Tibial nerve (tissue), 4 donors: ENCODE measurements at regions not wholly inside any gene's neighbourhood (a gene's known extent, or its start where the extent isn't known, plus 50 kb on each side); places are given as distances from the start of the nearest gene placed in this dataset.

Source experiments
- DNase-seq, 2 donors: peaks; one replicate each; pipeline ENCODE4 v3.0.0-alpha.2; 2019; ENCODE audit warnings: low spot score in 2 of 2
- H3K27ac ChIP-seq, 4 donors: fragments of 200-600 bp; sonication (generic) in 3 of 4; one replicate each; pipeline ENCODE4 v1.5.1; 2017 to 2019; ENCODE audit warnings: mild to moderate bottlenecking in 1 of 4
- H3K27me3 ChIP-seq, 2 donors: fragments of 200-600 bp; sonication (generic) in 1 of 2; one replicate each; pipeline versions ENCODE4 v1.5.1 to v1.6.0; 2017 to 2019
- H3K36me3 ChIP-seq, 3 donors: fragments of 200-600 bp; sonication (generic); one replicate each; pipeline ENCODE4 v1.5.1; 2018 to 2019
- H3K4me1 ChIP-seq, 4 donors: fragments of 200-600 bp; sonication (generic) in 3 of 4; one replicate each; pipeline ENCODE4 v1.5.1; 2017 to 2019
- H3K4me3 ChIP-seq, 4 donors: fragments of 200-600 bp; sonication (generic) in 3 of 4; one replicate each; pipeline ENCODE4 v1.5.1; 2017 to 2019; ENCODE audit warnings: mild to moderate bottlenecking in 1 of 4, moderate library complexity in 1 of 4
- H3K9me3 ChIP-seq, 4 donors: fragments of 200-600 bp; sonication (generic) in 3 of 4; one replicate each; pipeline ENCODE4 v1.5.1; 2017 to 2019
- CTCF ChIP-seq, 5 experiments: fragments of 200-600 bp in 3 of 5; fragments of 450-650 bp in 2 of 5; sonication (generic) in 3 of 5; IDR thresholded peaks; one replicate each; pipeline ENCODE4 v1.5.1; 2016 to 2019; ENCODE audit warnings: antibody characterized with exemption in 5 of 5, mild to moderate bottlenecking in 3 of 5, moderate library complexity in 2 of 5
- EP300 ChIP-seq, 2 donors: sonication (generic); formaldehyde crosslinking; IDR thresholded peaks; one replicate each; pipeline ENCODE4 v1.6.1; 2017; ENCODE audit warnings: antibody characterized with exemption in 2 of 2, mild to moderate bottlenecking in 1 of 2
- POLR2A ChIP-seq, 2 donors: fragments of 450-650 bp; IDR thresholded peaks; one replicate each; pipeline ENCODE4 v1.6.1; 2017; ENCODE audit warnings: antibody characterized with exemption in 2 of 2, mild to moderate bottlenecking in 2 of 2, moderate library complexity in 2 of 2
- WGBS, 2 donors: methylation state at CpG; one replicate each; pipeline ENCODE4 v1.1.5; 2018; 5-methylcytosine and 5-hydroxymethylcytosine counted together

GRCh38 chr7:106423111-106423510 lies 138.3 kb upstream of the NAMPT start:
- WGBS, 2 donors = 80 to 82% methylated on average over 5 of the region's 5 CpGs
- H3K4me3 ChIP-seq = no peak overlapping the region
- DNase-seq = no peak
- H3K4me1 ChIP-seq = peaks cover 0 to 76% (median 40%) of the 10 kb centered on the region in 4 donors
- H3K36me3 ChIP-seq = no peaks in the 10 kb centered on the region
- no peaks in the 10 kb centered on the region for H3K9me3 ChIP-seq
- TF ChIP-seq EP300 (IDR thresholded peaks at IDR 0.05) = no peak
- no peak for TF ChIP-seq CTCF (IDR thresholded peaks at IDR 0.05)
- no peak for TF ChIP-seq POLR2A (IDR thresholded peaks at IDR 0.05)
- H3K27ac ChIP-seq = peak overlapping the region in 2 of 4 donors; percentile 31 to 82
- no peaks in the 10 kb centered on the region for H3K27me3 ChIP-seq

GRCh38 chr7:106421181-106421762 lies 136.5 kb upstream of the NAMPT start:
- no peak overlapping the region for H3K4me3 ChIP-seq
- H3K36me3 ChIP-seq = no peaks in the 10 kb centered on the region
- WGBS, 2 donors = 29 to 43% methylated on average over 6 of the region's 6 CpGs
- H3K27ac ChIP-seq = peak overlapping the region; percentile 51 to 94 (median 80)
- H3K27me3 ChIP-seq = no peaks in the 10 kb centered on the region
- peak; percentile 51 to 80 for DNase-seq
- peaks cover 0 to 2% (median 0%) of the 10 kb centered on the region in 4 donors for H3K9me3 ChIP-seq
- TF ChIP-seq EP300 (IDR thresholded peaks at IDR 0.05) (peak; percentile 76 to 96), POLR2A (IDR thresholded peaks at IDR 0.05) (no peak)
- H3K4me1 ChIP-seq = peaks cover 0 to 85% (median 40%) of the 10 kb centered on the region in 4 donors

DNA sequence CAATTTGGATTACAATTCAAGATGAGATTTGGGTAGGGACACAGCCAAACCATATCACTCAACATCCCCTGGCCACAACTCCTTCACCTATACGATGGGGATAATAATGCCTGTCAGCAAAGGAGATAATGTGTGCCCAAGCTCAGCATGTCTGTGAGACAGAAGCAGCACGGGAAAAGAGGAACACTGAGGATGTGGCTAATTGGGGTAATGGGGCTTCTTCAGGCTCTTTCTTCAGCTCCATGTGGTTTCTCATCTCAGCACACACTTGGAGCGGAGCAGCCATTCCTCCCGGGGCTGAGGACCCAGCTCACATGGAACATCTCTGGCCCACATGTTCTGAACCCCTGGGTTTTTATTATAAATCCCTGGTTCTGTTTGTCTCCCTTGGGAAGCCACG lies 136.0 kb upstream of the NAMPT start:
- Histone ChIP-seq H3K4me1 (peaks cover 0 to 83% (median 40%) of the 10 kb centered on the region in 4 donors), H3K27ac (peak overlapping the region; percentile 51 to 94 (median 80)), H3K36me3 (no peaks in the 10 kb centered on the region), H3K9me3 (peaks cover 0 to 8% (median 1%) of the 10 kb centered on the region in 4 donors), H3K4me3 (no peak overlapping the region), H3K27me3 (no peaks in the 10 kb centered on the region)
- DNase-seq = no peak
- TF ChIP-seq POLR2A (IDR thresholded peaks at IDR 0.05) = no peak
- 54 to 73% methylated on average over 5 of the region's 5 CpGs for WGBS, 2 donors

DNA sequence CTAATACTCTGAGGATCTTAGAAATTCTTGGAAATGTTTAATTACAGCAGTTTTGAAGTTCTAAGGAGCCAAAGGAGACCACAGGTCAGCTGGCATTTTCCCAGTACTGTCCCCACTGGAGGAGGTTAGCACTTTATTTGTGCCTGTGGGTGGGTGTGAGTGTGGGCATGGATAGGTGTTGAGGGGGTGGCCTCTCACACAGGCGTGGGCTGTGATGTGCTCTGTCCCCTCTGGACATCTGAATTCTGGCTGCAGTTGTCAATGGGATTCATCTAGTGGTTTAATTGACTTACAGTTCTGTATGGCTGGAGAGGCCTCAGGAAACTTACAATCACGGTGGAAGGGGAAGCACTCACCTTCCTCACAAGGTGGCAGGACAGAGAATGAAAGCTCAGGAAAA lies 135.4 kb upstream of the NAMPT start:
- H3K4me1 ChIP-seq = peaks cover 0 to 78% (median 37%) of the 10 kb centered on the region in 4 donors
- peak overlapping the region in 3 of 4 donors; percentile 79 to 94 (median 82) for H3K27ac ChIP-seq

GRCh38 chr7:106419455-106420182 lies 134.8 kb upstream of the NAMPT start:
- Histone ChIP-seq H3K27me3 (no peaks in the 10 kb centered on the region), H3K27ac (peak overlapping the region in 2 of 4 donors; percentile 82 to 94), H3K4me1 (peaks cover 0 to 72% (median 36%) of the 10 kb centered on the region in 4 donors), H3K4me3 (no peak overlapping the region), H3K36me3 (no peaks in the 10 kb centered on the region), H3K9me3 (peaks cover 0 to 8% (median 1%) of the 10 kb centered on the region in 4 donors)
- TF ChIP-seq CTCF (IDR thresholded peaks at IDR 0.05) = no peak
- TF ChIP-seq EP300 (IDR thresholded peaks at IDR 0.05) = no peak
- TF ChIP-seq POLR2A (IDR thresholded peaks at IDR 0.05) = no peak
- DNase-seq = no peak
- WGBS, 2 donors = 92 to 95% methylated on average over 9 of the region's 9 CpGs

More for the DNA sequence above, 135.4 kb upstream of the NAMPT start:
- no peak for DNase-seq
- Histone ChIP-seq H3K9me3 (peaks cover 0 to 8% (median 1%) of the 10 kb centered on the region in 4 donors), H3K36me3 (no peaks in the 10 kb centered on the region), H3K4me3 (no peak overlapping the region), H3K27me3 (no peaks in the 10 kb centered on the region)
- TF ChIP-seq POLR2A (IDR thresholded peaks at IDR 0.05) (no peak), CTCF (IDR thresholded peaks at IDR 0.05) (no peak), EP300 (IDR thresholded peaks at IDR 0.05) (no peak)
- WGBS, 2 donors = 65 to 80% methylated on average over 2 of the region's 2 CpGs

DNA sequence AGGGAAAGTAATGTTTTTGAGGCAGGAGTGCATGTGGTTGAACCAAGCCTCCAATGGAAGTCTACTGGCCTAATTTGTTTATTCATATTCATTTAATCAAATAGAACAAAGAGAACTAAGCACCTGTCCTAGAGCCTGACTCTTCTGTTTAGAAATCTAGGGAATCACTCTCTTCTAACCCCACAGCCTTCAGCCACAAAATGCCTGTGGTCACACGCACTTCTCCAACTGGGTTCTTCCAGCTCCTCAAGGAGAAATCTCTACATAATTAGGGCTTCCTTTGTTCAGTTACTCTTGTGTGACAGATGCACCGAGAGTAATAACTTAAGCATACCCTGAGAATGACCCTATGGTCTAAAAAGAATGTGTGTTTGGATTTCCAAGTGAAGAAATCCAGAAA lies 133.7 kb upstream of the NAMPT start:
- 76 to 87% methylated on average over 2 of the region's 2 CpGs for WGBS, 2 donors
- H3K27me3 ChIP-seq = no peaks in the 10 kb centered on the region
- no peak overlapping the region for H3K4me3 ChIP-seq
- no peaks in the 10 kb centered on the region for H3K36me3 ChIP-seq
- no peak for DNase-seq
- H3K4me1 ChIP-seq = peaks cover 0 to 61% (median 28%) of the 10 kb centered on the region in 4 donors
- no peak for TF ChIP-seq CTCF (IDR thresholded peaks at IDR 0.05)
- no peak for TF ChIP-seq POLR2A (IDR thresholded peaks at IDR 0.05)
- no peak for TF ChIP-seq EP300 (IDR thresholded peaks at IDR 0.05)
- peaks cover 0 to 8% (median 1%) of the 10 kb centered on the region in 4 donors for H3K9me3 ChIP-seq
- peak overlapping the region in 3 of 4 donors; percentile 43 to 75 (median 72) for H3K27ac ChIP-seq
